Neutrophil (primary cell): ENCODE measurements at regions not wholly inside any gene's neighbourhood (a gene's known extent, or its start where the extent isn't known, plus 50 kb on each side); places are given as distances from the start of the nearest gene placed in this dataset.
"Not testable (repeated sequence)": the region's sequence is repeated elsewhere in the genome, so short reads cannot be mapped to it uniquely, and the experiment has no call there.

Experiments
- H3K27ac ChIP-seq: fragments of 200-600 bp; sonication (generic); 2 replicates; pipeline ENCODE4 v1.5.1; 2016; ENCODE audit warnings: mild to moderate bottlenecking, moderate library complexity
- H3K27me3 ChIP-seq: fragments of 200-600 bp; sonication (generic); 2 replicates; pipeline ENCODE4 v1.6.0; 2016; ENCODE audit warnings: mild to moderate bottlenecking
- H3K36me3 ChIP-seq: fragments of 200-600 bp; sonication (generic); 2 replicates; pipeline ENCODE4 v1.5.1; 2017
- H3K4me1 ChIP-seq, 2 experiments: fragments of 200-600 bp in 1 of 2; sonication (generic) in 1 of 2; 1 replicate in 1 of 2; 2 replicates in 1 of 2; pipeline versions ENCODE4 v1.5.1 to v1.6.1; 2013 to 2016; ENCODE audit warnings: low read depth in 1 of 2, low read length in 1 of 2, mild to moderate bottlenecking in 1 of 2, moderate library complexity in 1 of 2; ENCODE audit not compliant: control insufficient read depth in 1 of 2, insufficient read depth in 1 of 2
- H3K4me3 ChIP-seq, 2 experiments: fragments of 200-600 bp in 1 of 2; sonication (generic) in 1 of 2; 1 replicate in 1 of 2; 2 replicates in 1 of 2; pipeline ENCODE4 v1.5.1; 2013 to 2016; ENCODE audit warnings: low read depth in 1 of 2, low read length in 1 of 2, mild to moderate bottlenecking in 1 of 2, moderate library complexity in 1 of 2
- H3K9me3 ChIP-seq: fragments of 200-600 bp; sonication (generic); 2 replicates; pipeline ENCODE4 v1.5.1; 2016
- TF ChIP-seq, protein P1 (sequence below): fragments of 200-600 bp; sonication (generic); IDR thresholded peaks from 2 replicates; pipeline ENCODE4 v1.5.1; 2016; ENCODE audit warnings: antibody characterized with exemption

DNA sequence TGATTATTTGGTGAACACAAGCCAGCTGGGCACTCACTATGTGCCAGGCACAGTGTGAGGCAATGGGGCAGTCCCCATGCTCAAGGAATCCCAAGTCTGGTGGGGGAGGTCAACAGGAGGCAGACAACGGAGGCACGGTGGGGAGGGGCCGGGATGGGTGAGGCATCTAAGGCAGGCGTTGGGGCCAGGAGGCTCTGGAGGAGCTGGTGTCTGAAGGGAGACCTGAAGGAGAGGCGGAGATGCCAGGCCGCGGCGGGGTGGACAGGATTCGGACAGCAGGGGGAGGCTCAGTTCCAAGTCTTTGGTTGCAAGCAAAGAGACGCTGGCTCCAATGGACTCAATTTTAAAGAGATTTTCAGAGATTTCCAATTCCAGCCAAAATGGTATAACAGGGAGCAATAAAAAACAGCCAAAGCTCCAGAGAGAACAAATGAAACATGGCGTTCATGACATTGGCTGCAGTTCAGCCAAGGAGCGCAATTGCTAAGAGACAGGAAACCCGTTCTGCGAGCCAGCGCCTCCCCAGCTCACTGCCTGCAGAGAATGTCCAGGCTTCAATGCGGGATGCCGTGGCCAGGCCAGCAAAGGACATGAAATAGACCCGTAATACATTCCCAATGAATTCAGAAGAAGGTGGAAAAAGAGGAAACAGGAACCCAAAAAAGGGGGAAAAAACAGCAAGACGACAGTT lies 105.2 kb upstream of the LRPAP1 start:
- H3K9me3 ChIP-seq = no peaks in the 10 kb centered on the region
- H3K36me3 ChIP-seq = no peaks in the 10 kb centered on the region
- no peaks in the 10 kb centered on the region for H3K4me1 ChIP-seq
- H3K4me3 ChIP-seq = no peak overlapping the region
- H3K27me3 ChIP-seq = peaks cover 4% of the 10 kb centered on the region
- TF ChIP-seq, protein P1, sequence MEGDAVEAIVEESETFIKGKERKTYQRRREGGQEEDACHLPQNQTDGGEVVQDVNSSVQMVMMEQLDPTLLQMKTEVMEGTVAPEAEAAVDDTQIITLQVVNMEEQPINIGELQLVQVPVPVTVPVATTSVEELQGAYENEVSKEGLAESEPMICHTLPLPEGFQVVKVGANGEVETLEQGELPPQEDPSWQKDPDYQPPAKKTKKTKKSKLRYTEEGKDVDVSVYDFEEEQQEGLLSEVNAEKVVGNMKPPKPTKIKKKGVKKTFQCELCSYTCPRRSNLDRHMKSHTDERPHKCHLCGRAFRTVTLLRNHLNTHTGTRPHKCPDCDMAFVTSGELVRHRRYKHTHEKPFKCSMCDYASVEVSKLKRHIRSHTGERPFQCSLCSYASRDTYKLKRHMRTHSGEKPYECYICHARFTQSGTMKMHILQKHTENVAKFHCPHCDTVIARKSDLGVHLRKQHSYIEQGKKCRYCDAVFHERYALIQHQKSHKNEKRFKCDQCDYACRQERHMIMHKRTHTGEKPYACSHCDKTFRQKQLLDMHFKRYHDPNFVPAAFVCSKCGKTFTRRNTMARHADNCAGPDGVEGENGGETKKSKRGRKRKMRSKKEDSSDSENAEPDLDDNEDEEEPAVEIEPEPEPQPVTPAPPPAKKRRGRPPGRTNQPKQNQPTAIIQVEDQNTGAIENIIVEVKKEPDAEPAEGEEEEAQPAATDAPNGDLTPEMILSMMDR = no peak
- H3K27ac ChIP-seq = no peak overlapping the region

DNA sequence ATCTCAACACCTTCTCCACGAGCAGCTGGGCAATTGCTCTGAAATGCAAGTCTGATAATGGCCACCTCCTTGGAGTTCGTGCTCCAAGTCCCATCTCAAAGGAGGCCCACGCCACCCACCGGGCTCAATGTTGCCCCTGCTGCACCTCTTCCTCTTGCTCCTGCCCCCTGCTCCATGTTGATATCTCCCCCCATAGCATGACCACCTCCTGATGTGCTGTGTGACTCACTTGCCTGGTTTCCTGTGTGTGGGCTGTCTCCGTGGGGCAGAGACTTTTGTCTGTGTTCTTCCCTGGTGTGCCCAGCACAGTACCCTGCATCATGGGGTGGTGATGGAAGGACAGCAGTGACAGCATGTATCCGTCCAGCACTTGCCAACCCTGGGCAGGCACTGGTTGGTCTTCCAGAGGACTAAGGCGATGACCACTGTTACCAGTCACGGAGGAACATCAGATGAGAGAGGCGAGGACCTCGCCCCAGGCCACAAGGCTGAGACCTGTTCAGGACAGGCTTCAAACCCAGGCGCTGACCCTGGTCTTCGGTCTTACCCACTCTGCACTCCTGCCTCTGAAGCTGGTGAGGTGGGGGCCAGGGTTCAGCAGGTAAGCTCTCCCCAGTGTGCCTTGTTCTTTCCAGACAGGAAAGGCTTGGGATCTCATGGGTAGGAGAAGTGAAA lies 104.6 kb upstream of the LRPAP1 start:
- Histone ChIP-seq H3K27ac (no peak overlapping the region), H3K4me1 (no peaks in the 10 kb centered on the region), H3K4me3 (no peak overlapping the region), H3K36me3 (no peaks in the 10 kb centered on the region), H3K9me3 (no peaks in the 10 kb centered on the region), H3K27me3 (peaks cover 4% of the 10 kb centered on the region)
- TF ChIP-seq, protein P1 = no peak

DNA sequence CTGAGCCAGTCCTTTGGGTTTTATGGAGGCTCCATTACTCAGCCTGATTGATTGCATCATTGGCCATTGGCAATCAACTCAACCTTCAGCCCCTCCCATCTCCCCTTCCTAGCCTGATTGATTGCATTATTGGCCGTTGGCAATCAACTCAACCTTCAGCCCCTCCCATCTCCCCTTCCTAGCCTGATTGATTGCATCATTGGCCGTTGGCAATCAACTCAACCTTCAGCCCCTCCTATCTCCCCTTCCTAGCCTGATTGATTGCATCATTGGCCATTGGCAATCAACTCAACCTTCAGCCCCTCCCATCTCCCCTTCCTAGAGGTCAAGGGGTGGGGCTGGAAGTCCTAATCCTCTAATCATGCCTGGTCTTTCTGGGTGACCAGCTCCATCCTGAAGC lies 103.8 kb upstream of the LRPAP1 start:
- H3K4me1 ChIP-seq, H3K4me3 ChIP-seq, H3K9me3 ChIP-seq, H3K36me3 ChIP-seq, H3K27me3 ChIP-seq, H3K27ac ChIP-seq: not testable (repeated sequence)

DNA sequence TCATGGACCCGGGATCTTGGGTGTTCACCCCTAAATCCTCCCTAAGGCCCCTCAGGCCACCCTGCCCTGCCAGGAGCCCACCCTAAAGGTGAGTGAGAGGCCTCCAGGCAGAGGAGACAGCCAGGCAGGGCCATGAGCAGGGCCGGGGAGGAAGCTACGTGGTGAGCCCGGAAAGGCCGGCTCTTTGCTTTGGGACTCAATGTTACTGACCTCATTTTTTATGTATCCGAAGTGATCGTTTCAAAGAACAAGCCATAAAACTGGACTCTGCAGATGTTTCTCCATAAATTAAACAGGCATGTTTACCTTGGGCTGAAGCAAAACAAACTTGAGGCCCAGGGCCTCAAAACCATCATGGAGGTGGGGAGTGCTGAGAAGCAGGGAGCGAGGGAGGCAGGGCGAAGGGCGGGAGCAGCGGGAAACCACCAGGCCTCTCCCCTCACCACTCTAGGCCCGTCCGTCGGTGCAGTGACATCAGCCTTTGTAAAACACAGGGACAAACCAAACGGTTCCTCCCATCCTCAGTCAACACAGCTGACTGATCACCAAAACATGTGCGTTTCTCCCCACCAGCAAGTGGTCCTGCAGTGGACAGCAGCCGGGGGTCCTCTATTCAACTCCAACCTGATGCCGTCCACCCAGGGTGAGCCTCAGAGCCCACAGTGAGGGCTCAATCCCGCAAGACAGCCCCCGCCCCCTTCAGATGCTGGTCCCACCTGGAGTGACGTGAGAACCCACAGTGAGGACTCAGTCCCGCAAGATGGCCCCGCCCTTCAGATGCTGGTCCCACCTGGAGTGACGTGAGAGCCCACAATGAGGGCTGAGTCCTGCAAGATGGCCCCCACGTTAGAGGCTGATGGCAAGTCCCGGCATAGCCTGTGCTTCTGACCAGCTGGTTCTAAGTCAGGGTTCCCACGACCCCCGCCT lies 102.9 kb upstream of the LRPAP1 start:
- Histone ChIP-seq H3K27ac (no peak overlapping the region), H3K9me3 (no peaks in the 10 kb centered on the region), H3K36me3 (no peaks in the 10 kb centered on the region), H3K27me3 (peaks cover 12% of the 10 kb centered on the region), H3K4me3 (no peak overlapping the region), H3K4me1 (no peaks in the 10 kb centered on the region)
- TF ChIP-seq, protein P1 = no peak

DNA sequence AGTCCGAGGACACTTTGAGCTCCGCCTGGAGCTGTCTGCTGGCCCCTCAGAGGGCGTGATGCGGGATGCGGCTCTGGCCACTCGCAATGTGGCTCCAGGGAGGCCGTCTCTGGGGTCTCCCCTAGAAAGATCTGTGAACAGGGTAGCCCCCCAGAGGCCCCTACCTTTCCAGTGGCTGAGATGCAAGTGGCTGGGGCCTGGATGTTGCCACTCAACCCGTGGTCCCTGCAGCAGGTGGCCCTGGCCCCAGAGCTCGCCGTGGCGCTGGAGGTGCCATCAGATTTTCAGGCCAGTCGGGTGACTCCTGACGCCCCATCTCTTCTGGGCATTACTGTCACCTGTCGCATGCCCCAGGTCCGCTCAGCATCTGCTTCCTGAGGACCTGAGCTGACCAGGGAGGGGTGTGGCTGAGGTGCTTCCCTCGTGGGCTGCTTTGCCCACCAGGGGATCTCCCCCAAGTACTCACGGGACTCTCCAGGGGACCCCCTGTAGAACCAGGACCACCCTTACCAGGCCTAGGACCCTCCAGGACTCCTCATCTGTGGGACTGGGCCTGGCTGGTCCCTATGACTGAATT lies 102.1 kb upstream of the LRPAP1 start:
- TF ChIP-seq, protein P1 = no peak
- Histone ChIP-seq H3K9me3 (no peaks in the 10 kb centered on the region), H3K4me1 (no peaks in the 10 kb centered on the region), H3K36me3 (no peaks in the 10 kb centered on the region), H3K4me3 (no peak overlapping the region), H3K27me3 (peaks cover 19% of the 10 kb centered on the region), H3K27ac (no peak overlapping the region)

DNA sequence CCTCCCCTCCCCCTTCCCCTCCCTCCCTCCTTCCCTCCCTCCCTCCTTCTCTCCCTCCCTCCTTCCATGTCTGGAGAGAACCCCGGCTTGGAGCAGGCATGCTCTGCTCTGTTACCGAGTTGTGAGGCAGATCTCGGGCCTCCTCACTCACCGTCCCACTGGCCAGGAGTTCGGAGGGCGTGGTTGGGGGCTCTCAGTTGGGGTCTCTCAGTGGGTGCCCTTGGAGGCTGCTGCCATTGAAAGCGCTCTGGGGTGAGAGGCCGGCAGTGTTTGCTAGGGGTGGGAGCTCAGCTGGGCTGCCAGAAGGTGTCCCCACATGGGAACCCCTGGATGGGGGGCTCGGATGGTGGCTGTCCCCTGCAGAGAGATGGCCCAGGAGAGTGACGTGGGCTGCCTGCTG lies 101.1 kb upstream of the LRPAP1 start:
- H3K36me3 ChIP-seq, H3K27ac ChIP-seq, H3K4me3 ChIP-seq, H3K9me3 ChIP-seq, H3K4me1 ChIP-seq: not testable (repeated sequence)
- peaks cover 25% of the 10 kb centered on the region for H3K27me3 ChIP-seq

DNA sequence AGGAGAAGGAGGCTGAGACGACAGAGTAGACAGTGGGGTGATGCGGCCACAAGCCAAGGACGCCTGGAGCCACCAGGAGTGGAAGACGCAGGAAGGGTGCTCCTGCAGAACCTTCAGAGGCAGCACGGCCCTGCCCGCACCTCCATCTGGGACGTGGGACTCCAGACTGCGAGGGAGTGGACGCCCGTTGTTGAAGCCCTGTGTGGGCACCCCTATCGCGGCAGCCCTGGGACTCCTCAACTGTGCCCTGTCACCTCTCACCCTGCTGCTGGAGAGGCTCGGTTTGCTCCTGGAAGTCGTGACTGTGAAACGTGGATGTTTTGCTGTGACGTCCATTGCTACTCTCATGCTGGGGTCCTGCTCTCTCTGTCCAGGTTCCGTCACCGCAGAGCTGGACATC lies 100.6 kb upstream of the LRPAP1 start:
- not testable (repeated sequence) for H3K27ac ChIP-seq, H3K4me1 ChIP-seq, H3K4me3 ChIP-seq, H3K9me3 ChIP-seq, H3K36me3 ChIP-seq
- peaks cover 27% of the 10 kb centered on the region for H3K27me3 ChIP-seq

DNA sequence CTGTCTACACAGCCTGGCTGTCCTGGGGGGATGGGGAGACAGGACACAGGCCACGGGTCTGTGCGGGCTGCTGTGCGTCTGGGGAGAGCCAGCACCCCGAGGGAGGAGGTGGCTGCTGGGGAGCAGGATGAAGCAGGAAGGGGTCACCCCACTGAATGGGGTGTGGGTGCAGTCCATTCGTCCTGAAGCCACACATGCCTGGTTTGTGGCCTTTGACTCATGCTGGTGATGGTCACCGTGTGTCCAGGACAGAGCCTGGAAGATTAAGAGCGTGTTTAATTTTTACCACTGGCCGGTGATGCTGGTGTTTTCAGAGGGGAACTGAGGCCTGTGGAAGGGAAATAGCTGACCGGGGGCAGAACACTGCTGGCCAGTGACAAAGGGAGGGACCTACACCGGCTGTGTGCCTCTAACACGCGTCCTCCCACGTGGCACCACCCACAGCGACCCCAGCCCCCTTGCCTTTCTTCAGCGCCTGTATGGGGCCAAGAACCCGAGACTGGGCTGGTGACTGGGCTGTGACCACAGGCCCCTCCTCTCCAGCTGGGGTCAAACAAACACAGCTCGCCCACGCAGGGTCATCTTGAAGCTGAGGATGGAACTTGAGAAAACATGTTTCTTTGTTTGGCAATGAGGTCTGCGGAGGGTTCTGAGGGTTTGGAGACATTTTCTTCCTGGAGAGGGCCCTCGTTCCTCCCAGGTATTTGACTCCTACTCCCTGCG lies 99.5 kb upstream of the LRPAP1 start:
- H3K4me3 ChIP-seq, H3K36me3 ChIP-seq, H3K27ac ChIP-seq, H3K9me3 ChIP-seq, H3K4me1 ChIP-seq: not testable (repeated sequence)
- peaks cover 29% of the 10 kb centered on the region for H3K27me3 ChIP-seq
